Tongue (tissue), 1 donor: ENCODE measurements at regions not wholly inside any gene's neighbourhood (a gene's known extent, or its start where the extent isn't known, plus 50 kb on each side); places are given as distances from the start of the nearest gene placed in this dataset.

Experiments
- DNase-seq: peaks from one replicate; pipeline ENCODE4 v3.0.0-alpha.2; 2015

- DNase-seq: no peak
Measured at GRCh38 chr19:30153326-30154210, 211.5 kb downstream of the URI1 start.

GRCh38 chr19:30154410-30154809 is 212.4 kb downstream of the URI1 start:
- DNase-seq: no peak

- DNase-seq: no peak
Measured at GRCh38 chr19:30155381-30156200, 213.6 kb downstream of the URI1 start.

- DNase-seq: no peak
Measured at GRCh38 chr19:30156646-30157045, 214.6 kb downstream of the URI1 start.

GRCh38 chr19:30158067-30158892 is 213.9 kb upstream of the ZNF536 start:
- DNase-seq: no peak

GRCh38 chr19:30158893-30159245 is 213.3 kb upstream of the ZNF536 start:
- DNase-seq: no peak

GRCh38 chr19:30159636-30160035 is 212.5 kb upstream of the ZNF536 start:
- DNase-seq: no peak

- DNase-seq: no peak
Measured at GRCh38 chr19:30160426-30160825, 211.8 kb upstream of the ZNF536 start.

GRCh38 chr19:30161021-30161655 is 211.0 kb upstream of the ZNF536 start:
- DNase-seq: no peak

GRCh38 chr19:30161770-30162169 is 210.4 kb upstream of the ZNF536 start:
- no peak for DNase-seq

GRCh38 chr19:30162718-30163117 is 209.5 kb upstream of the ZNF536 start:
- no peak for DNase-seq

GRCh38 chr19:30163663-30164062 is 208.5 kb upstream of the ZNF536 start:
- DNase-seq: peak; percentile 70

- DNase-seq: no peak
Measured at GRCh38 chr19:30165228-30165813, 206.9 kb upstream of the ZNF536 start.

- DNase-seq: no peak
Measured at GRCh38 chr19:30167206-30167868, 204.8 kb upstream of the ZNF536 start.

GRCh38 chr19:30167976-30168635 is 204.1 kb upstream of the ZNF536 start:
- DNase-seq: no peak

- DNase-seq: no peak
Measured at GRCh38 chr19:30168760-30169159, 203.4 kb upstream of the ZNF536 start.

- no peak for DNase-seq
Measured at GRCh38 chr19:30169196-30169900, 202.8 kb upstream of the ZNF536 start.

GRCh38 chr19:30170081-30170480 is 202.1 kb upstream of the ZNF536 start:
- DNase-seq: no peak

GRCh38 chr19:30170495-30171137 is 201.6 kb upstream of the ZNF536 start:
- DNase-seq: no peak
